ENCODE measurements at regions not wholly inside any gene's neighbourhood (a gene's known extent, or its start where the extent isn't known, plus 50 kb on each side); places are given as distances from the start of the nearest gene placed in this dataset.

DNA sequence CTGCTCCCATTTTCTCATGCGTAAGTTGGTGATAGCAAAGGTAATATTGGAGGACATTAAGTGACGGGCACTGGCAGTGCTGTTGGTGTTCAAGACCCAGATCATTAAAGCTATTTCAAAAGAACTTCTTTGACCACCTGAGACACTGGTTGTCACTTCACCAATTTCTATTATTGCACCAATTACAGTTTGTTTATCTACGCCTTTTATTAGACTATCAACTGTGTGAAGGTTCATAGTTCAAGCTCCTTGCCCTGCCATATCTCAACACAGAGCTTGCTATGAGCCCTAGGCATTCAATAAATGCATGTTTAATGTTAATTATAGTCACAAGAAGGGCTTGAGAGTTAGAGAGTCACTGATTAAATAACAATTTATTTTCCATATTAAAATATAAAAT is 778.7 kb upstream of the HS3ST1 start:
- ATAC-seq (no peak), DNase-seq (no peak)
- in situ Hi-C loops (cut with MboI; ENCODE audit: low sequenced_read_pairs in 4 of 4) = no loop called here
- no peak overlapping the region for H3K4me3 ChIP-seq
- H3K36me3 ChIP-seq = no peaks in the 10 kb centered on the region
- H3K9me3 ChIP-seq = no peaks in the 10 kb centered on the region
- no peaks in the 10 kb centered on the region for H3K27me3 ChIP-seq
- no peak overlapping the region for H3K27ac ChIP-seq
- H3K4me1 ChIP-seq = no peaks in the 10 kb centered on the region
- intact Hi-C loops (cut with DNase I; ENCODE audit: low total_unique reads) = no loop called here
- TF ChIP-seq, protein P1, sequence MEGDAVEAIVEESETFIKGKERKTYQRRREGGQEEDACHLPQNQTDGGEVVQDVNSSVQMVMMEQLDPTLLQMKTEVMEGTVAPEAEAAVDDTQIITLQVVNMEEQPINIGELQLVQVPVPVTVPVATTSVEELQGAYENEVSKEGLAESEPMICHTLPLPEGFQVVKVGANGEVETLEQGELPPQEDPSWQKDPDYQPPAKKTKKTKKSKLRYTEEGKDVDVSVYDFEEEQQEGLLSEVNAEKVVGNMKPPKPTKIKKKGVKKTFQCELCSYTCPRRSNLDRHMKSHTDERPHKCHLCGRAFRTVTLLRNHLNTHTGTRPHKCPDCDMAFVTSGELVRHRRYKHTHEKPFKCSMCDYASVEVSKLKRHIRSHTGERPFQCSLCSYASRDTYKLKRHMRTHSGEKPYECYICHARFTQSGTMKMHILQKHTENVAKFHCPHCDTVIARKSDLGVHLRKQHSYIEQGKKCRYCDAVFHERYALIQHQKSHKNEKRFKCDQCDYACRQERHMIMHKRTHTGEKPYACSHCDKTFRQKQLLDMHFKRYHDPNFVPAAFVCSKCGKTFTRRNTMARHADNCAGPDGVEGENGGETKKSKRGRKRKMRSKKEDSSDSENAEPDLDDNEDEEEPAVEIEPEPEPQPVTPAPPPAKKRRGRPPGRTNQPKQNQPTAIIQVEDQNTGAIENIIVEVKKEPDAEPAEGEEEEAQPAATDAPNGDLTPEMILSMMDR (IDR thresholded peaks at IDR 0.05 in 4 of 5, conservative IDR thresholded peaks at IDR 0.05 in 1 of 5) = no peak
- TF ChIP-seq POLR2A (IDR thresholded peaks at IDR 0.05) = no peak

DNA sequence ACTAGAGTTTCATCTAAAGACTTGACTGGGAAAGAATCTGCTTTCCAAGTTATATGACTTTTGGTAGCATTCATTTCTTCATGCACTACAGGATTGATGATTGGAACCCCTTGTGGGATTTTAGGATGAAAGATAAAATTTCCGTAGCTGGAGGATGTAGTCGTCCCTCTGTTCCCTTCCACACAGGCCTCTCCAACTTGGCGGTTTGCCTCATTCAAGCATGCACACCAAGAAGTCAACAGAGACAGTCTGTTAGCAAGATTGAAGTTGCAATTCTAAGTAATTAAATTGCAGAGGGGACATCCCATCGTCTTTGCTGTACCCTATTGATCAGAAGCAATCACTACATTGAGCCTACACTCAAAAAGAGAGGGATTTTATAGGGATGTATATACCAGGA is 777.4 kb upstream of the HS3ST1 start:
- in situ Hi-C loops (cut with MboI; ENCODE audit: low sequenced_read_pairs in 4 of 4) (no loop called here), intact Hi-C loops (cut with DNase I; ENCODE audit: low total_unique reads) (no loop called here)
- DNase-seq = no peak
- no peak for ATAC-seq
- Histone ChIP-seq H3K4me3 (no peak overlapping the region), H3K36me3 (no peaks in the 10 kb centered on the region), H3K9me3 (no peaks in the 10 kb centered on the region), H3K27ac (no peak overlapping the region), H3K27me3 (no peaks in the 10 kb centered on the region), H3K4me1 (no peaks in the 10 kb centered on the region)
- TF ChIP-seq POLR2A (IDR thresholded peaks at IDR 0.05) = no peak
- TF ChIP-seq, protein P1 (IDR thresholded peaks at IDR 0.05 in 4 of 5, conservative IDR thresholded peaks at IDR 0.05 in 1 of 5) = no peak

DNA sequence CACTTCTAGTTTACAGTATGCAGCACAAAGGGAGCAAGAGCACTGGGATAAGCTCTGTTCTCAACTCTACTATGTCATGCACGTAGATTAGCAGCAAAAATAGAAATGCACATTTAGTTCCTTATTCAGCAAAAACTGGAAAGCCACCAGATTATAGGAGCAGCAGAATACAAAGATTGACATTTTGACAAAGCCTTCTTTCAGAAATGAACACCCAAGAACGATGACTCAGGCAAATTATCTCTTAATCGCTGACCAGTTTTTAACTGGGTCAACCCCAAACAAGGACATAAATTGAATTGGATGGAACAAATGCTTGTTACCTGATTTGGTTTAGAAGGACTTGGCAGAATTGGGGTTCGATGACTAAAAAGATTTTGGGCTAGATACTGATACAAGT is 775.3 kb upstream of the HS3ST1 start:
- Histone ChIP-seq H3K9me3 (no peaks in the 10 kb centered on the region), H3K27me3 (no peaks in the 10 kb centered on the region), H3K4me1 (no peaks in the 10 kb centered on the region), H3K27ac (no peak overlapping the region), H3K36me3 (no peaks in the 10 kb centered on the region), H3K4me3 (no peak overlapping the region)
- intact Hi-C loops (cut with DNase I; ENCODE audit: low total_unique reads) = no loop called here
- in situ Hi-C loops (cut with MboI; ENCODE audit: low sequenced_read_pairs in 4 of 4) = no loop called here
- no peak for DNase-seq
- no peak for ATAC-seq
- TF ChIP-seq, protein P1 (IDR thresholded peaks at IDR 0.05 in 4 of 5, conservative IDR thresholded peaks at IDR 0.05 in 1 of 5) = no peak
- no peak for TF ChIP-seq POLR2A (IDR thresholded peaks at IDR 0.05)

DNA sequence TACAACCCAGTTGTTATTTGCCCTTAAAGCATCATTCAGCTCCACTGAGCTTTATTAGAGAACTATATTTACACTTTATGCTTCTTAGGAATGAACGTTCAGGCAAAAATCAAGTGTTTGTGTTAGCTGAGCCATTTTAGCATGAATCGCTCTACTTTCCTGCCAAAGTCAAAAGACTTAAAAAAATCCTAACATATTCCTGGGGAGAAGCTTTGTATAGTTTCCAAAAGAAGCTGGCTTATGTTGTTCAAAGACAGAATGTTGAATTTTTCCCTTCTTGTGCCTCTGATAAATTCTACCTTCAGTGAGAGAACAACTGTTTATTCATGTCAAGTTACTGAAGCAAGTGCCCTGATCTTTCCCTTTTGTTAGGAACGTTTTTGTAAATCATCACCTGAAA is 771.5 kb upstream of the HS3ST1 start:
- no peaks in the 10 kb centered on the region for H3K36me3 ChIP-seq
- TF ChIP-seq POLR2A (IDR thresholded peaks at IDR 0.05) = no peak
- TF ChIP-seq, protein P1 (IDR thresholded peaks at IDR 0.05 in 4 of 5, conservative IDR thresholded peaks at IDR 0.05 in 1 of 5) = no peak

DNA sequence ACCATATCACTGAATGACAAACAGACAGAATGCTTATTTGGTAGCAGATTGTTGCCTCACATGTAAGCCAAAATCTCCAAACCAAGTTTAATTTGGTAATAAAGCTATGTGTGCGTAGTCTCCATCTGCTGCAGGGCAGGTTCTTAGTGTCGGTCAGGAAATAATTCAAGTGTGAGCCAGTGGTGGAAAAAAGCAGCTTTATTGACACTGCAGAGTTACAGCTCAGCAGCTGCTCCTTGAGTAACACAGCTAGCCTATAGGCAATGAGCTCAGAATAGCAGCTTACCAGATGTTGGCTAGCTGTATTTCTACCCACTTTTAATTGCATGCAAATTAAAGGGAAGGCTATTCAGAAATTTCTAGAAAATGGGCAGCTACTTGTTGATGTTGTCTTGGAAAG is 757.8 kb upstream of the HS3ST1 start:
- Histone ChIP-seq H3K27ac (no peak overlapping the region), H3K9me3 (no peaks in the 10 kb centered on the region), H3K4me1 (no peaks in the 10 kb centered on the region), H3K36me3 (no peaks in the 10 kb centered on the region), H3K27me3 (no peaks in the 10 kb centered on the region), H3K4me3 (no peak overlapping the region)
- DNase-seq (no peak), ATAC-seq (no peak)
- intact Hi-C loops (cut with DNase I; ENCODE audit: low total_unique reads) = no loop called here
- in situ Hi-C loops (cut with MboI; ENCODE audit: low sequenced_read_pairs in 4 of 4) = no loop called here
- TF ChIP-seq POLR2A (IDR thresholded peaks at IDR 0.05) = no peak
- TF ChIP-seq, protein P1 (IDR thresholded peaks at IDR 0.05 in 4 of 5, conservative IDR thresholded peaks at IDR 0.05 in 1 of 5) = no peak

More for the DNA sequence above, 771.5 kb upstream of the HS3ST1 start:
- no peaks in the 10 kb centered on the region for H3K27me3 ChIP-seq
- no peak overlapping the region for H3K27ac ChIP-seq
- in situ Hi-C loops (cut with MboI; ENCODE audit: low sequenced_read_pairs in 4 of 4) (no loop called here), intact Hi-C loops (cut with DNase I; ENCODE audit: low total_unique reads) (no loop called here)
- no peaks in the 10 kb centered on the region for H3K4me1 ChIP-seq
- no peak for DNase-seq
- no peak for ATAC-seq
- H3K9me3 ChIP-seq = no peaks in the 10 kb centered on the region
- H3K4me3 ChIP-seq = no peak overlapping the region
